ENCODE measurements at regions not wholly inside any gene's neighbourhood (a gene's known extent, or its start where the extent isn't known, plus 50 kb on each side); places are given as distances from the start of the nearest gene placed in this dataset.

DNA sequence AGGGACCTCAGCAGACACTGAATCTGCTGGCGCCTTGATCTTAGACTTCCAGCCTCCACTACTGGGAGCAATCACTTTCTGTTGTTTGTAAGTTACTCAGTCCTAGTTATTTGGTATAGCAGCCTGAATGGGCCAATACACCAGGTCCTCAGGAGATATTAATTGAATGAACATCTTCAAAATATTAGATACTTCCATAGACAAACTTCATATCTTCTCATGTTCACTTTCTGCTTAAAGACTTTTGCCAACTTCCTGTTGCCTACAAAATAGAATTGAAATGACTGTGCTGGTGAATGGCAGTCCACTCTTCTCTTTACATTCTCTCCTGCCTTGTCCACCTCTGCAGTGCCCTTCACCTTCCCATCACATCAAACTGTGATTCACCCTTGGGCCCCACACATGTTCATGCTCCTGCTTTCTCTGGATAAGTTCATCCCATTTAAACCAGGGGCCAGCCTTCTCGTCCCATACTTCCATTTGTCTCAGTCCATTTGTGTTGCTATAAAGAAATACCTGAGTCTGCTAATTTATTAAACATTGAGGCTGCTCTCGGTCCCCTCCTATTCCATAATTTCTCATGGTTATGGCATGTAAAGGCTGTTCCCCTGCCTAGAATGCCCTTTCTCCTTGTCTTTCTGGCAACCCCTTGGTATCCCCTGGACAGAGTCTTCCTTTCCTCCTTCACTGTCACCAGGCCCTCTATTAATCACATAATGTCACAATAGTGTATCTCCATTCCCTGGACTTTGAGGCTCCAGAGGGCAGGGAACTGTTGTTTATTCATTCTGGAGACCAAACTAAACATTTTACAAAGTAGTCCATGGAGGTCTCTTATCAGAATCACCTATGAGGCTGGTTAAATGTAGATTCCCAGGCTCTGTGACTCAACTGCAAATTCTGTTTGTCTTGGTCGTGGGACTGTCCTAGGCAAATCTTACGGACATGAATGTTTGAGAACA lies 148.3 kb upstream of the TMEM170B start:
- no peaks in the 10 kb centered on the region; the same call in 1 of the 2 replicates for H3K27me3 ChIP-seq (ENCODE audit: insufficient read depth)
- DNase-seq: no peak
- CTCF ChIA-PET: no interaction called here
- no peaks in the 10 kb centered on the region for H3K36me3 ChIP-seq (replicated peaks in 1 of 2; ENCODE audit: control insufficient read depth in 1 of 2, insufficient read depth in 2 of 2, low read length in 1 of 2)
- H3K4me2 ChIP-seq: no peak overlapping the region
- no peaks in the 10 kb centered on the region for H3F3A ChIP-seq (replicated peaks; ENCODE audit: insufficient read depth)
- POLR2A ChIA-PET: no interaction called here
- TF ChIP-seq, protein P1, sequence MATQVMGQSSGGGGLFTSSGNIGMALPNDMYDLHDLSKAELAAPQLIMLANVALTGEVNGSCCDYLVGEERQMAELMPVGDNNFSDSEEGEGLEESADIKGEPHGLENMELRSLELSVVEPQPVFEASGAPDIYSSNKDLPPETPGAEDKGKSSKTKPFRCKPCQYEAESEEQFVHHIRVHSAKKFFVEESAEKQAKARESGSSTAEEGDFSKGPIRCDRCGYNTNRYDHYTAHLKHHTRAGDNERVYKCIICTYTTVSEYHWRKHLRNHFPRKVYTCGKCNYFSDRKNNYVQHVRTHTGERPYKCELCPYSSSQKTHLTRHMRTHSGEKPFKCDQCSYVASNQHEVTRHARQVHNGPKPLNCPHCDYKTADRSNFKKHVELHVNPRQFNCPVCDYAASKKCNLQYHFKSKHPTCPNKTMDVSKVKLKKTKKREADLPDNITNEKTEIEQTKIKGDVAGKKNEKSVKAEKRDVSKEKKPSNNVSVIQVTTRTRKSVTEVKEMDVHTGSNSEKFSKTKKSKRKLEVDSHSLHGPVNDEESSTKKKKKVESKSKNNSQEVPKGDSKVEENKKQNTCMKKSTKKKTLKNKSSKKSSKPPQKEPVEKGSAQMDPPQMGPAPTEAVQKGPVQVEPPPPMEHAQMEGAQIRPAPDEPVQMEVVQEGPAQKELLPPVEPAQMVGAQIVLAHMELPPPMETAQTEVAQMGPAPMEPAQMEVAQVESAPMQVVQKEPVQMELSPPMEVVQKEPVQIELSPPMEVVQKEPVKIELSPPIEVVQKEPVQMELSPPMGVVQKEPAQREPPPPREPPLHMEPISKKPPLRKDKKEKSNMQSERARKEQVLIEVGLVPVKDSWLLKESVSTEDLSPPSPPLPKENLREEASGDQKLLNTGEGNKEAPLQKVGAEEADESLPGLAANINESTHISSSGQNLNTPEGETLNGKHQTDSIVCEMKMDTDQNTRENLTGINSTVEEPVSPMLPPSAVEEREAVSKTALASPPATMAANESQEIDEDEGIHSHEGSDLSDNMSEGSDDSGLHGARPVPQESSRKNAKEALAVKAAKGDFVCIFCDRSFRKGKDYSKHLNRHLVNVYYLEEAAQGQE (IDR thresholded peaks at IDR 0.05; ENCODE audit: low read depth, low read length): no peak
- TF ChIP-seq TAF1 (IDR thresholded peaks at IDR 0.05; ENCODE audit: borderline replicate concordance, low read depth, low read length) (no peak), JUND (IDR thresholded peaks at IDR 0.05) (no peak), FOXM1 (IDR thresholded peaks at IDR 0.05; ENCODE audit: low read depth) (no peak), GATA2 (CRISPR knock-in tag; IDR thresholded peaks at IDR 0.05) (no peak), YY1 (IDR thresholded peaks at IDR 0.05; ENCODE audit: low read depth) (no peak), RFX5 (IDR thresholded peaks at IDR 0.05; ENCODE audit: low read length) (no peak), SIN3A (IDR thresholded peaks at IDR 0.05; ENCODE audit: borderline replicate concordance, low read depth, low read length) (no peak), RAD21 (IDR thresholded peaks at IDR 0.05; ENCODE audit: low read length) (no peak), FOXJ3 (CRISPR knock-in tag; IDR thresholded peaks at IDR 0.05) (no peak), ELF1 (IDR thresholded peaks at IDR 0.05) (no peak), TCF12 (IDR thresholded peaks at IDR 0.05) (no peak), EP300 (IDR thresholded peaks at IDR 0.05; ENCODE audit: borderline replicate concordance in 1 of 2, low read depth in 1 of 2, low read length in 1 of 2) (no peak), EZH2phosphoT487 (IDR thresholded peaks at IDR 0.05; ENCODE audit: borderline replicate concordance, low read depth) (no peak), TEAD4 (IDR thresholded peaks at IDR 0.05; ENCODE audit: borderline replicate concordance, insufficient read depth) (no peak)
- TF ChIP-seq, protein P2, sequence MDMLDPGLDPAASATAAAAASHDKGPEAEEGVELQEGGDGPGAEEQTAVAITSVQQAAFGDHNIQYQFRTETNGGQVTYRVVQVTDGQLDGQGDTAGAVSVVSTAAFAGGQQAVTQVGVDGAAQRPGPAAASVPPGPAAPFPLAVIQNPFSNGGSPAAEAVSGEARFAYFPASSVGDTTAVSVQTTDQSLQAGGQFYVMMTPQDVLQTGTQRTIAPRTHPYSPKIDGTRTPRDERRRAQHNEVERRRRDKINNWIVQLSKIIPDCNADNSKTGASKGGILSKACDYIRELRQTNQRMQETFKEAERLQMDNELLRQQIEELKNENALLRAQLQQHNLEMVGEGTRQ (IDR thresholded peaks at IDR 0.05; ENCODE audit: borderline replicate concordance, low read depth, low read length): no peak
- TF ChIP-seq, protein P3, sequence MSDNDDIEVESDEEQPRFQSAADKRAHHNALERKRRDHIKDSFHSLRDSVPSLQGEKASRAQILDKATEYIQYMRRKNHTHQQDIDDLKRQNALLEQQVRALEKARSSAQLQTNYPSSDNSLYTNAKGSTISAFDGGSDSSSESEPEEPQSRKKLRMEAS (IDR thresholded peaks at IDR 0.05; ENCODE audit: low read depth): no peak
- TF ChIP-seq, protein P4, sequence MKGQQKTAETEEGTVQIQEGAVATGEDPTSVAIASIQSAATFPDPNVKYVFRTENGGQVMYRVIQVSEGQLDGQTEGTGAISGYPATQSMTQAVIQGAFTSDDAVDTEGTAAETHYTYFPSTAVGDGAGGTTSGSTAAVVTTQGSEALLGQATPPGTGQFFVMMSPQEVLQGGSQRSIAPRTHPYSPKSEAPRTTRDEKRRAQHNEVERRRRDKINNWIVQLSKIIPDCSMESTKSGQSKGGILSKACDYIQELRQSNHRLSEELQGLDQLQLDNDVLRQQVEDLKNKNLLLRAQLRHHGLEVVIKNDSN (IDR thresholded peaks at IDR 0.05; ENCODE audit: borderline replicate concordance, low read depth): no peak
- TF ChIP-seq, protein P5, sequence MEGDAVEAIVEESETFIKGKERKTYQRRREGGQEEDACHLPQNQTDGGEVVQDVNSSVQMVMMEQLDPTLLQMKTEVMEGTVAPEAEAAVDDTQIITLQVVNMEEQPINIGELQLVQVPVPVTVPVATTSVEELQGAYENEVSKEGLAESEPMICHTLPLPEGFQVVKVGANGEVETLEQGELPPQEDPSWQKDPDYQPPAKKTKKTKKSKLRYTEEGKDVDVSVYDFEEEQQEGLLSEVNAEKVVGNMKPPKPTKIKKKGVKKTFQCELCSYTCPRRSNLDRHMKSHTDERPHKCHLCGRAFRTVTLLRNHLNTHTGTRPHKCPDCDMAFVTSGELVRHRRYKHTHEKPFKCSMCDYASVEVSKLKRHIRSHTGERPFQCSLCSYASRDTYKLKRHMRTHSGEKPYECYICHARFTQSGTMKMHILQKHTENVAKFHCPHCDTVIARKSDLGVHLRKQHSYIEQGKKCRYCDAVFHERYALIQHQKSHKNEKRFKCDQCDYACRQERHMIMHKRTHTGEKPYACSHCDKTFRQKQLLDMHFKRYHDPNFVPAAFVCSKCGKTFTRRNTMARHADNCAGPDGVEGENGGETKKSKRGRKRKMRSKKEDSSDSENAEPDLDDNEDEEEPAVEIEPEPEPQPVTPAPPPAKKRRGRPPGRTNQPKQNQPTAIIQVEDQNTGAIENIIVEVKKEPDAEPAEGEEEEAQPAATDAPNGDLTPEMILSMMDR (IDR thresholded peaks at IDR 0.05): no peak
- TF ChIP-seq, protein P6, sequence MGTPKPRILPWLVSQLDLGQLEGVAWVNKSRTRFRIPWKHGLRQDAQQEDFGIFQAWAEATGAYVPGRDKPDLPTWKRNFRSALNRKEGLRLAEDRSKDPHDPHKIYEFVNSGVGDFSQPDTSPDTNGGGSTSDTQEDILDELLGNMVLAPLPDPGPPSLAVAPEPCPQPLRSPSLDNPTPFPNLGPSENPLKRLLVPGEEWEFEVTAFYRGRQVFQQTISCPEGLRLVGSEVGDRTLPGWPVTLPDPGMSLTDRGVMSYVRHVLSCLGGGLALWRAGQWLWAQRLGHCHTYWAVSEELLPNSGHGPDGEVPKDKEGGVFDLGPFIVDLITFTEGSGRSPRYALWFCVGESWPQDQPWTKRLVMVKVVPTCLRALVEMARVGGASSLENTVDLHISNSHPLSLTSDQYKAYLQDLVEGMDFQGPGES (IDR thresholded peaks at IDR 0.05; ENCODE audit: low read depth, low read length): no peak
- H3K9me2 ChIP-seq: no peaks in the 10 kb centered on the region
- H3K4me1 ChIP-seq (ENCODE audit: control insufficient read depth in 1 of 2, insufficient read depth in 2 of 2, low read depth in 1 of 2, low read length in 1 of 2): peaks cover 8 to 38% of the 10 kb centered on the region in 2 experiments
- H3K4me3 ChIP-seq (ENCODE audit: low read depth in 2 of 2, low read length in 1 of 2): no peak overlapping the region
- H3K9me3 ChIP-seq: no peaks in the 10 kb centered on the region
- WGBS (ENCODE audit: low lambda C conversion rate): 79% methylated on average over 5 of the region's 5 CpGs
- H3K9ac ChIP-seq: no peak overlapping the region
- H4K20me1 ChIP-seq (ENCODE audit: insufficient read depth): no peaks in the 10 kb centered on the region
- peak overlapping the region in 1 of 2 experiments; percentile 24; a peak in 1 of 4 replicates for H3K27ac ChIP-seq (ENCODE audit: low read depth in 2 of 2, low read length in 1 of 2)
- H3K79me2 ChIP-seq (ENCODE audit: insufficient read depth): no peaks in the 10 kb centered on the region
- no peak overlapping the region for H2AFZ ChIP-seq (ENCODE audit: low read depth)
